ENCODE measurements at regions not wholly inside any gene's neighbourhood (a gene's known extent, or its start where the extent isn't known, plus 50 kb on each side); places are given as distances from the start of the nearest gene placed in this dataset.

- H3K27me3 ChIP-seq (ENCODE audit: control insufficient read depth, insufficient read depth, low read length) = no peaks in the 10 kb centered on the region
- no peak overlapping the region for H3K4me3 ChIP-seq (ENCODE audit: low read depth, low read length)
- no peaks in the 10 kb centered on the region for H3K9me3 ChIP-seq (ENCODE audit: control insufficient read depth, insufficient read depth, low read length)
- no peak overlapping the region for H3K27ac ChIP-seq (ENCODE audit: low read depth, low read length)
- DNase-seq (ENCODE audit: low read depth, low spot score) = no peak
- TF ChIP-seq, protein P1, sequence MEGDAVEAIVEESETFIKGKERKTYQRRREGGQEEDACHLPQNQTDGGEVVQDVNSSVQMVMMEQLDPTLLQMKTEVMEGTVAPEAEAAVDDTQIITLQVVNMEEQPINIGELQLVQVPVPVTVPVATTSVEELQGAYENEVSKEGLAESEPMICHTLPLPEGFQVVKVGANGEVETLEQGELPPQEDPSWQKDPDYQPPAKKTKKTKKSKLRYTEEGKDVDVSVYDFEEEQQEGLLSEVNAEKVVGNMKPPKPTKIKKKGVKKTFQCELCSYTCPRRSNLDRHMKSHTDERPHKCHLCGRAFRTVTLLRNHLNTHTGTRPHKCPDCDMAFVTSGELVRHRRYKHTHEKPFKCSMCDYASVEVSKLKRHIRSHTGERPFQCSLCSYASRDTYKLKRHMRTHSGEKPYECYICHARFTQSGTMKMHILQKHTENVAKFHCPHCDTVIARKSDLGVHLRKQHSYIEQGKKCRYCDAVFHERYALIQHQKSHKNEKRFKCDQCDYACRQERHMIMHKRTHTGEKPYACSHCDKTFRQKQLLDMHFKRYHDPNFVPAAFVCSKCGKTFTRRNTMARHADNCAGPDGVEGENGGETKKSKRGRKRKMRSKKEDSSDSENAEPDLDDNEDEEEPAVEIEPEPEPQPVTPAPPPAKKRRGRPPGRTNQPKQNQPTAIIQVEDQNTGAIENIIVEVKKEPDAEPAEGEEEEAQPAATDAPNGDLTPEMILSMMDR (IDR thresholded peaks at IDR 0.05; ENCODE audit: low read depth, low read length) = no peak
- CTCF ChIA-PET = no interaction called here
- POLR2A ChIA-PET = no interaction called here
Observed at GRCh38 chr6:90653750-90654149, 66.9 kb upstream of the MAP3K7 start.

GRCh38 chr6:90650041-90650940 lies 63.4 kb upstream of the MAP3K7 start:
- CTCF ChIA-PET = no interaction called here
- DNase-seq (ENCODE audit: low read depth, low spot score) = no peak
- H3K4me3 ChIP-seq (ENCODE audit: low read depth, low read length) = no peak overlapping the region

DNA sequence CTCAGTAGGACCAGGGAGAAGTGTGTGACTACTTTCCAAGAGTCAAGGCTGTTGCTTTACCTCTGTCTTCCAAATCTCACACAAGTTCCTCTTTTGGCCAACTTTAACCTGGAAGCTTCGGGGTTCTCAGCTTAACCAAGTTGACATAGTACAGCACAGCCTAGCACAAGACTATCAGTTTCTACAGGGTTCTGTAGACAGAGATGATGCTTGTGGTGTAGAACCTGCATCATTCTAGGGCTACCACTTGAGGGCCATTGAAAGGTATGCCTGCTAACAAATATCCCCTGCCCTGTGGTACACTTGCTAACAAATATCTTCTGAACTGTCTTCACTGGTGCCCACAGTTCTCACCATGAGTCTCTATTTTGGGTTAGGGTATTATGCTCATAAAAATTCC lies 62.0 kb upstream of the MAP3K7 start:
- TF ChIP-seq, protein P1 (IDR thresholded peaks at IDR 0.05; ENCODE audit: low read depth, low read length) = no peak
- POLR2A ChIA-PET = no interaction called here
- CTCF ChIA-PET = no interaction called here
- Histone ChIP-seq H3K27ac (ENCODE audit: low read depth, low read length) (no peak overlapping the region), H3K4me3 (ENCODE audit: low read depth, low read length) (no peak overlapping the region), H3K9me3 (ENCODE audit: control insufficient read depth, insufficient read depth, low read length) (no peaks in the 10 kb centered on the region), H3K27me3 (ENCODE audit: control insufficient read depth, insufficient read depth, low read length) (no peaks in the 10 kb centered on the region)
- no peak for DNase-seq (ENCODE audit: low read depth, low spot score)

More at GRCh38 chr6:90650041-90650940, 63.4 kb upstream of the MAP3K7 start:
- POLR2A ChIA-PET = no interaction called here
- no peaks in the 10 kb centered on the region for H3K27me3 ChIP-seq (ENCODE audit: control insufficient read depth, insufficient read depth, low read length)
- TF ChIP-seq, protein P1 (IDR thresholded peaks at IDR 0.05; ENCODE audit: low read depth, low read length) = no peak
- H3K9me3 ChIP-seq (ENCODE audit: control insufficient read depth, insufficient read depth, low read length) = no peaks in the 10 kb centered on the region
- H3K27ac ChIP-seq (ENCODE audit: low read depth, low read length) = no peak overlapping the region

GRCh38 chr6:90646940-90647339 lies 60.1 kb upstream of the MAP3K7 start:
- H3K27ac ChIP-seq (ENCODE audit: low read depth, low read length) = no peak overlapping the region
- POLR2A ChIA-PET = no interaction called here
- TF ChIP-seq, protein P1 (IDR thresholded peaks at IDR 0.05; ENCODE audit: low read depth, low read length) = no peak
- DNase-seq (ENCODE audit: low read depth, low spot score) = no peak
- H3K27me3 ChIP-seq (ENCODE audit: control insufficient read depth, insufficient read depth, low read length) = no peaks in the 10 kb centered on the region
- CTCF ChIA-PET = no interaction called here
- H3K9me3 ChIP-seq (ENCODE audit: control insufficient read depth, insufficient read depth, low read length) = no peaks in the 10 kb centered on the region
- H3K4me3 ChIP-seq (ENCODE audit: low read depth, low read length) = no peak overlapping the region

DNA sequence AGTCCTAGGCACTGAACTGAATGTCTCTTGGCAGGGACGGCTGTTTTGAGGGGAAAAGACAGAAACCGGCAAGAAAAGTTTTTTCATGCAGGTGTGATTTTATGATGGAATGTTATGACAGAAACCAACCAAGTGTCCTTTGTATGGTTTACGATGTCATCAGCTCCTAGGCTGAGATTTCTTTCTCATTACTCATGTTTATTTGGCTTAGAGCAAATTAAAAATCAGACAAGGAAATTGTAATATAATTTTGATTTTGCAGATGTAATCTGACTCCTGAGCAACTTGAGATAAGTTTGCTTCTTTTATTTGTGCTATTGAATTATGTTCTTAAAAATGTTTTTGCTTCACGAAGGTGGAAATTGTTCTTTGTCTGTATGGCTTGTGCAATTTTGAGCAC lies 58.8 kb upstream of the MAP3K7 start:
- Histone ChIP-seq H3K4me3 (ENCODE audit: low read depth, low read length) (no peak overlapping the region), H3K9me3 (ENCODE audit: control insufficient read depth, insufficient read depth, low read length) (no peaks in the 10 kb centered on the region), H3K27me3 (ENCODE audit: control insufficient read depth, insufficient read depth, low read length) (no peaks in the 10 kb centered on the region), H3K27ac (ENCODE audit: low read depth, low read length) (no peak overlapping the region)
- CTCF ChIA-PET = no interaction called here
- DNase-seq (ENCODE audit: low read depth, low spot score) = no peak
- POLR2A ChIA-PET = no interaction called here
- TF ChIP-seq, protein P1 (IDR thresholded peaks at IDR 0.05; ENCODE audit: low read depth, low read length) = no peak

Measured in AG04450 (cell line).